GM19351 (cell line): ENCODE measurements at regions not wholly inside any gene's neighbourhood (a gene's known extent, or its start where the extent isn't known, plus 50 kb on each side); places are given as distances from the start of the nearest gene placed in this dataset.

Source experiments
- ATAC-seq: cut with Tn5 transposase; IDR thresholded peaks from one replicate; pipeline ENCODE4 v1.9.1; 2021; ENCODE audit warnings: mild to moderate bottlenecking, moderate library complexity; ENCODE audit not compliant: unreplicated experiment

- no peak for ATAC-seq
Observed at GRCh38 chr10:90318659-90319058, 539.2 kb downstream of the HTR7 start.

- peak; percentile 86 for ATAC-seq
Observed at GRCh38 chr10:90319188-90319914, 538.5 kb downstream of the HTR7 start.

GRCh38 chr10:90321132-90321816, 536.6 kb downstream of the HTR7 start:
- ATAC-seq: no peak

- no peak for ATAC-seq
Observed at GRCh38 chr10:90326498-90327267, 531.2 kb downstream of the HTR7 start.

- no peak for ATAC-seq
Observed at GRCh38 chr10:90327611-90328010, 530.2 kb downstream of the HTR7 start.

- no peak for ATAC-seq
Observed at GRCh38 chr10:90328459-90328858, 529.4 kb downstream of the HTR7 start.

GRCh38 chr10:90328896-90329295, 528.9 kb downstream of the HTR7 start:
- ATAC-seq: no peak

DNA sequence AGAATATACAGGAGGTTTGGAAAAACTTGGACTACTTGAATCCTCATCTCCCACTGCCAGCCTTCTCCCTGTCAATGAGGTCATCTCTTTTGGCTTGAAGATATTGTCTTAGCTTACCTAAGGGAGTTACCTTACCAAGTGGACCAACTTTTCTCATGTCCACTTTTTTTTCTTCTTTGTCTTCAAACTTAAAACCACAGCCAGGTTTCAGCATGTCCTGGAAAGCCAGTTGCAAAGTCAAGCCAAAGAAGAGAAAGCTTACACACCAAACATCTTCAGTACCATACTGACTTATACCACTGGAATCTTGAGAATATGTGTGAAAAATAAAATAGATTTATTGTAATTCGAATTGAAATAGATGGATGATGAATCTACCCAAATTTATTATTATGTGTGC, 520.5 kb downstream of the HTR7 start:
- ATAC-seq: no peak

DNA sequence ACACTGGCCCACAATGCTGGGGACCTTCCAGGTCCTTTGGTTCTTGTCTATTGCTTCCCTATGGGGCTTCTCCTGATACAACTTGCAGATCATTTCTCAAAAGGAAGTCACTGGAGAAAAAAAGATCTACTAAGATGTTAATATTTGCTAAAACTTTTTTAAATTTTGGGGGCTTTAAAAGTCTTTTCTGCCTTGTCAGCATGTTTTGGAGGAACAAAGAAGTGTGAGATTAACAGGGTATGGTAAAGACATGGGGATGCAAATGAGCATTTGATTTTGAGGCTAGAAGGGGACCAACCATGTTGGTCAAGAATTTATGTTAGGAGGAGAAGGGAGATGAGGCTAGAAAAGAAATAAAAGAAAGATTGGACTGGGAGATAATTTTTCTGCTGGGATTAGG, 515.4 kb downstream of the HTR7 start:
- ATAC-seq: no peak

GRCh38 chr10:90344226-90344625, 513.6 kb downstream of the HTR7 start:
- ATAC-seq: no peak

GRCh38 chr10:90347239-90347638, 510.6 kb downstream of the HTR7 start:
- no peak for ATAC-seq

DNA sequence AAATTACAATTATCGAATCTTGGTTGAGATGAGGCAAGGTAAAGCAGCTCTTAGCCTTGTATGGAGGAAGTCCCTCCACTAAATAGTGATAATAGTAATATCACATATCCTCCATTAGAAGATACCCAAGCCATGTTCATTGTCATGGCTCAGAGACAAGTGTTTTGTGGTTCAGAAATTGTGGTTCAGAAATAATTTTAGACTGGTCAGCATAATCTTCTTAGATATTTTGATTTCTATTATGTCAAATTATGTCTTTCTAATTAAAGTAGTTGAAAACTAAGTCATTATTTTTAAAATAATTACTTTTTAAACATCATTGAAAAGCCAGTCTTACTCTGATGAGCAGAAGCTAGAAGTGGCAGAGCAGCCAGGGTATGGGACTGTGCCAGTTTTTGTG, 507.7 kb downstream of the HTR7 start:
- ATAC-seq: no peak

DNA sequence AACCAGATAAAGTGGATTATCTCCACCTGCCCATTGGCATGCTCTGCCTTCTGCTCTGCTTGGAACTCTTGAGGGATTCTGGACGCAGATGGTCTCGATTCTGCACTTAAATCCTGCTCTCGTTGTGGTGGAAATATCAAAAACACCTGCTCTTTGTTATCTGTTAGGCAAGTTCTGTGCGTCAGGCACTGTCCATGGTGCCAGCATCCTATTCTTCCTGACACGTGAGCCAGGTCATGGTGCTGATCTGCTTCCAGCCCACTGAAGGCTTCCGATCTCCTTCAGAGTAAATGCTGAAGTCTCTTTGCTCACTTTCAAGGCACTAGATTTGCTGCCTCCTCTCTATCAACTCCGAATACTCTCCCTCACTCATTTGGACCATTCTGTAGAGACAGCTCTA, 505.6 kb downstream of the HTR7 start:
- no peak for ATAC-seq

- ATAC-seq: no peak
Observed at GRCh38 chr10:90354914-90355313, 502.9 kb downstream of the HTR7 start.

DNA sequence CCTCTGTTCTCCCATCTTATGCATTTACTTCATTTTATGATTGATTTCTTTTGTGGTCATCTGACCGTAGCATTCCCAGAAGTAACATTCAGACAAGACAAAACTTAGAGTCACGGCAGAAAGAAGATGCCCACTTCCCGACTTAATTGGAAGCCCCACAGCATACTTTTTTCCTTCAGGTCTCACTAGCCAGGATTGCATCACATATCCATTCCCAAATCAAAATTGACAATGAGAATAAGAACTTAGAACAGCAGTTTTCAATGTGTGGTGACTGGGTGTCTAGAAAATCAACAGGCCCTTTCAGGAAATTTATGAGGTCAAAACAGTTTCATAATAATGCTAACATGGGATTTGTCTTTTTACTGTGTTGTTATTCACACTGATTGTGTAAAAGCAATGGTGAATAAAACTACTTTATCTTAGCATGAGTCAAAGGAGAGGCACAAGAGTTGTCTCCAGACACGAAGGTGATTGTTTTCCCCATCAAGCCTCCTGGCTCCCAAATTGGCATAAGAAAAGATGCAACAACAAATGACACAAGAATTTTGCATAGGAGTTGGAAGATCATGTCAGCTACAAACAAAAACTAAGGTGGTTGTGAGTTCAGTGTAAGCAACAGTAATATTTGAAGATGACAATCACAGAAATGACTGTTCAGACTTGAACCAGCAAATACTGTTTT, 493.9 kb downstream of the HTR7 start:
- ATAC-seq: no peak

DNA sequence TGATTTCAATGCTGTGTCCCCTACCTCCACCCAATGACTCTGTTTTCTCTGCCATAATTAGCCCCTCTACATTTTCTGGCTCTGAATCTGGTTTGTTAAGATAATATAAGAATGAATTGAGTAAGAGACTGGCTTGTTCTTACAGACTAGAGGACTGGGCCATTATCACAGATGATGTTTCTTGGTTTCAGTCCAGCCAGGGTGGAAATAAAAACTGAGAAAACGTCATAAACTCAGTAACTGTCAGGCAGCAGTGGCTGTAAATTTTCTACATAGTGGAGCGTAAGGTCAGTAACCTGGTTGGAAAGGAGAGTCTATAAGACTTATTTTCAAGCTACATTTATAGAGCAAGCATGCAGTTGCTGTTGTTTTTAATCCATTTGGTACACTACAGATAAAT, 485.4 kb downstream of the HTR7 start:
- no peak for ATAC-seq

DNA sequence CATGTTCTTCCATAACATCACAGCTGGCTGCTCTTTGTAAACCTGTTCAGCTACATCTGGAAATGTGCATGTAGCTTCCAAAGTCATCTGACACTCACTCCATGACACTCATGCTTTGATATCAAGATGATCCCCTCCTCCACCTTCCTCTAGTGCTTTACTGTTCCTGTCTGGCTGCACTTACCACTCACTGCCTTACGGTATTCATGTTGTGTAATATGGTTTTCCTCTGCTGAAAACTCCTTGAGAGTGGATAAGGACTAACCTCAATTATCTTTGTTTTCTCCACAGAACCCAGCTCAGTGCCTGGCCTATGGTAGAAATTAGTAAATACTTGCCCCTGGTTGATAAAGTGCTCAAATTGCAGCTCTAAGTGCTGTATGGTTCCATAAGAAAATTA, 483.9 kb downstream of the HTR7 start:
- no peak for ATAC-seq

- no peak for ATAC-seq
Observed at GRCh38 chr10:90378524-90379076, 479.2 kb downstream of the HTR7 start.

DNA sequence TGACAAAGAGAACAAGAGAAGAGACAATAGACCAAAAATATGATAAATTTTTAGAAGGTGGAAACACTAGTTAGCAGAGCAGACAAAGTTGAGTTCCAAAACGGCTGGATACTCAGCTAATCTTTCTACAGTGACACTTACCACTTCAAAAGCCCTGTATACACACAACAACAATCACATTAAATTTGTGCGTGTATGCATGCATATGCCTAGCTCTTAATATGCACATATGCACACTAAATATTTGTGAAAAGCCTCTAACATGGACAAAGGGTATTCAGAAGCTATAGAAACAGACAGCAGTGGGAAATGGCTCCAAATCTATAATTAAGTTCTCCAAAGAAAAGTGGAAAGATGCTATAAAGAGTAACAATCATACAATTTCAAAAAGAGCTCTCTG, 476.4 kb downstream of the HTR7 start:
- ATAC-seq: no peak

DNA sequence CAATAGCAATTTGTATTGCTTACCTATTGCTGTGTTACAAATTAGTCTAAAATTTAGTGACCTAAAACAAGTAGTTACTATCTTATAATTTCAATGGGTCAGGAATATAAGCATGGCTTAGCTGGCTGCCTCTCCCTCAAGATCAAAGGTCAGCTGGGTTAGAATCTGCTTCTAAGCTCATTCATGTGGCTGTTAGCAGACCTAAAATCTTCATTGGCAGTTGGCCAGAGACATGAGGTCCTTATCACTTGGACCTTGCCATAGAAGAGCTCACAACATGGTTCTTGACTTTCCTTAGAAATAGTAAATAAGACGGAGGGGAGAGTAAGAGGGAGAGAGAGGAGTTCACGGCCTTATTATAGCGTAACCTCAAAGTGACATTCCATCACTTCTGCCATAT, 468.0 kb downstream of the HTR7 start:
- no peak for ATAC-seq

DNA sequence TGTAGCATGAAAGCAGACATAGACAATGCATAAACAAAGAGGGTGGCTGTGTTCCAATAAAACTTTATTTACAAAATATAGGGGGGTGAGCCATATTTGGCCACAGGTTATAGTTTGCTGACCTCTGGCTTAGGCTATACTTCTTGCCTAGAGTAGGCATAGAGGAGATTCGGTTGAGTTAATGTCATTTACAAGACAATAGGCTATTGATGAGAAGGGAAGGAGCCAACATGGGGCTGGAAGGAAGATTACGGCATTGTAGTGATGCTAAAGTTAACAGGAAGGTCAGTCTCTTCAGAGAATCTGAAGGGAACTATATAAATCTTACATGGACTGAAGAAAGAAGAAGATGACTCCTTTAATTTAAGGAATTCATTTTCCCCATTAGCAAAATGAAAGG, 463.5 kb downstream of the HTR7 start:
- no peak for ATAC-seq
